ENCODE measurements at regions not wholly inside any gene's neighbourhood (a gene's known extent, or its start where the extent isn't known, plus 50 kb on each side); places are given as distances from the start of the nearest gene placed in this dataset.
"Not testable (repeated sequence)": the region's sequence is repeated elsewhere in the genome, so short reads cannot be mapped to it uniquely, and the experiment has no call there.

GRCh38 chr4:159029481-159029880 lies 73.4 kb upstream of the RAPGEF2 start:
- no peak for ATAC-seq
- H3K27me3 ChIP-seq: no peaks in the 10 kb centered on the region
- no peaks in the 10 kb centered on the region for H3K4me1 ChIP-seq
- intact Hi-C loops (cut with DNase I): no loop called here
- no peak for DNase-seq
- H3K9me3 ChIP-seq: no peaks in the 10 kb centered on the region
- no peak overlapping the region for H3K27ac ChIP-seq
- no peaks in the 10 kb centered on the region for H3K36me3 ChIP-seq
- H3K4me3 ChIP-seq: no peak overlapping the region
- no peak for TF ChIP-seq CTCF (IDR thresholded peaks at IDR 0.05)

GRCh38 chr4:159030297-159030696 lies 72.6 kb upstream of the RAPGEF2 start:
- H3K4me1 ChIP-seq; ATAC-seq; H3K27me3 ChIP-seq; H3K4me3 ChIP-seq; H3K27ac ChIP-seq; DNase-seq; H3K9me3 ChIP-seq; H3K36me3 ChIP-seq; intact Hi-C loops (cut with DNase I): not testable (repeated sequence)

DNA sequence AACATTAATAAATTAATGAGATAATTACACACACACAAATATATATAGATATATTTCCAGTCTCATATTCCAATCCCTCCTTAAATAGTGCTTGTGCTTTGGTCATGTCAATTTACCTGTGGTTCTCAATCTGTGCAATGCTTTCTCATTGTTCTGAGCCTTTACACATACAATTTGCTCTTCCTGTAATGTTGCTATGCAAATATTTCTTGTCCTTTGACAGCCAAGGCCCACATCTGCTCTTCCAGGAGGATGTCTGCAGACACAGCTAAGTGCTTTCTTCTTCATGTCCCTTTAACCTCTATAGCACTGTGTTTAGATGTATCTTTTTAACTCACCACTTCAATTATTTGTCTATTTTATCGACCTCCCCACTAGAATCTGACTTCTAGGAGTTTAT lies 67.3 kb upstream of the RAPGEF2 start:
- ATAC-seq (no peak), DNase-seq (no peak)
- no peaks in the 10 kb centered on the region for H3K9me3 ChIP-seq
- H3K27ac ChIP-seq: no peak overlapping the region
- H3K27me3 ChIP-seq: no peaks in the 10 kb centered on the region
- no peaks in the 10 kb centered on the region for H3K4me1 ChIP-seq
- no peaks in the 10 kb centered on the region for H3K36me3 ChIP-seq
- TF ChIP-seq CTCF (IDR thresholded peaks at IDR 0.05): no peak
- intact Hi-C loops (cut with DNase I): no loop called here
- no peak overlapping the region for H3K4me3 ChIP-seq

DNA sequence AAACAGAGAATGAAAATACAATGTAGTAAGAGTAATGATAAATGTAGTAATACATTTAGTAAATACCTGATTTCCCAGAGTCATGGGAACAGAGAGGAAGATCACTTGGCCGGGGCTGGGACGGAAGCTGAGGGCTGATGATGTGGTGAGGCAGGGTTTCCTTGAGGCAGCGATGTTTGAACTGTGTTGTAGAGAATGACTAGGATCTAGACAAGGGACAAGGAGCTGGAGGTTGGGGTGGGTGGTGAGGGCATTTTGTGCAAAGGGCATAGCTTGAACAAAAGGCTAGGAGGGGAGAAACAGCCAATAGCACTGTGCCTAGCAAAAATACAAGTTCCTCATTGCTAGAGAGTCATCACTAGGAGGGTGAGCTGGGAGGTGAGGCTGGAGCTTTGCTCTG lies 64.3 kb upstream of the RAPGEF2 start:
- Histone ChIP-seq H3K4me1 (no peaks in the 10 kb centered on the region), H3K36me3 (no peaks in the 10 kb centered on the region), H3K4me3 (no peak overlapping the region), H3K9me3 (no peaks in the 10 kb centered on the region), H3K27me3 (no peaks in the 10 kb centered on the region), H3K27ac (no peak overlapping the region)
- no peak for TF ChIP-seq CTCF (IDR thresholded peaks at IDR 0.05)
- DNase-seq (no peak), ATAC-seq (no peak)
- intact Hi-C loops (cut with DNase I): no loop called here

- DNase-seq (no peak), ATAC-seq (no peak)
- no peak for TF ChIP-seq CTCF (IDR thresholded peaks at IDR 0.05)
- H3K36me3 ChIP-seq: no peaks in the 10 kb centered on the region
- H3K4me3 ChIP-seq: no peak overlapping the region
- H3K27ac ChIP-seq: no peak overlapping the region
- H3K27me3 ChIP-seq: no peaks in the 10 kb centered on the region
- intact Hi-C loops (cut with DNase I): no loop called here
- H3K4me1 ChIP-seq: no peaks in the 10 kb centered on the region
- H3K9me3 ChIP-seq: no peaks in the 10 kb centered on the region
These were observed 61.5 kb upstream of the RAPGEF2 start for GRCh38 chr4:159041054-159042034.
